ENCODE measurements at regions not wholly inside any gene's neighbourhood (a gene's known extent, or its start where the extent isn't known, plus 50 kb on each side); places are given as distances from the start of the nearest gene placed in this dataset.

GRCh38 chr3:194064380-194065332 is 71.3 kb upstream of the HES1 start:
- TF ChIP-seq, protein P1, sequence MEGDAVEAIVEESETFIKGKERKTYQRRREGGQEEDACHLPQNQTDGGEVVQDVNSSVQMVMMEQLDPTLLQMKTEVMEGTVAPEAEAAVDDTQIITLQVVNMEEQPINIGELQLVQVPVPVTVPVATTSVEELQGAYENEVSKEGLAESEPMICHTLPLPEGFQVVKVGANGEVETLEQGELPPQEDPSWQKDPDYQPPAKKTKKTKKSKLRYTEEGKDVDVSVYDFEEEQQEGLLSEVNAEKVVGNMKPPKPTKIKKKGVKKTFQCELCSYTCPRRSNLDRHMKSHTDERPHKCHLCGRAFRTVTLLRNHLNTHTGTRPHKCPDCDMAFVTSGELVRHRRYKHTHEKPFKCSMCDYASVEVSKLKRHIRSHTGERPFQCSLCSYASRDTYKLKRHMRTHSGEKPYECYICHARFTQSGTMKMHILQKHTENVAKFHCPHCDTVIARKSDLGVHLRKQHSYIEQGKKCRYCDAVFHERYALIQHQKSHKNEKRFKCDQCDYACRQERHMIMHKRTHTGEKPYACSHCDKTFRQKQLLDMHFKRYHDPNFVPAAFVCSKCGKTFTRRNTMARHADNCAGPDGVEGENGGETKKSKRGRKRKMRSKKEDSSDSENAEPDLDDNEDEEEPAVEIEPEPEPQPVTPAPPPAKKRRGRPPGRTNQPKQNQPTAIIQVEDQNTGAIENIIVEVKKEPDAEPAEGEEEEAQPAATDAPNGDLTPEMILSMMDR (IDR thresholded peaks at IDR 0.05; ENCODE audit: low read depth, low read length, poor library complexity, severe bottlenecking): no peak
- TF ChIP-seq EZH2phosphoT487 (IDR thresholded peaks at IDR 0.05; ENCODE audit: borderline replicate concordance, low read length): no peak
